H1 (cell line): ENCODE measurements at regions not wholly inside any gene's neighbourhood (a gene's known extent, or its start where the extent isn't known, plus 50 kb on each side); places are given as distances from the start of the nearest gene placed in this dataset.
A peak's percentile ranks its signal among the peaks of the same experiment; 100 is the strongest.

ENCODE experiments used
- CTCF ChIA-PET: fragments of 300-600 bp; sonication (Branson Sonifier 250); formaldehyde crosslinking; loops from one replicate; lab custom pipeline; 2021; ENCODE audit not compliant: partially characterized antibody; lab: Charles Lee
- POLR2A ChIA-PET: fragments of 300-600 bp; sonication (Branson Sonifier 250); formaldehyde crosslinking; loops from one replicate; lab custom pipeline; 2021; ENCODE audit warnings: inconsistent platforms; ENCODE audit not compliant: partially characterized antibody; lab: Charles Lee
- DNase-seq, 2 experiments: peaks; one replicate each; pipeline versions ENCODE4 v3.0.0 to v3.0.0-alpha.2; 2010 to 2022; ENCODE audit warnings: low spot score in 2 of 2, low read depth in 1 of 2, mixed read lengths in 1 of 2
- FAIRE-seq: peaks from 2 replicates; lab custom pipeline; 2011; peaks lifted over from hg19 to GRCh38; lab: Jason Lieb, UNC
- H2AFZ ChIP-seq: 2 replicates; pipeline ENCODE4 v1.8.1; 2012; ENCODE audit warnings: low read length, inconsistent platforms
- H2AK5ac ChIP-seq: 2 replicates; pipeline ENCODE4 v1.6.1; 2013; ENCODE audit warnings: low read depth, low read length
- H2BK120ac ChIP-seq: replicated peaks from 2 replicates; pipeline ENCODE3; 2013; ENCODE audit warnings: low read depth, low read length, inconsistent platforms
- H2BK12ac ChIP-seq: 2 replicates; pipeline ENCODE4 v1.6.1; 2013; ENCODE audit warnings: low read depth, low read length
- H2BK15ac ChIP-seq: 2 replicates; pipeline ENCODE4 v1.6.1; 2013; ENCODE audit warnings: low read length
- H2BK20ac ChIP-seq: 2 replicates; pipeline ENCODE4 v1.6.1; 2013; ENCODE audit warnings: low read length
- H2BK5ac ChIP-seq: 2 replicates; pipeline ENCODE4 v1.6.1; 2013; ENCODE audit warnings: low read depth, low read length
- H3K14ac ChIP-seq: 2 replicates; pipeline ENCODE4 v1.6.1; 2013; ENCODE audit warnings: inconsistent platforms; ENCODE audit not compliant: insufficient read length
- H3K18ac ChIP-seq: 2 replicates; pipeline ENCODE4 v1.6.1; 2013; ENCODE audit warnings: low read length; ENCODE audit errors: extremely low read depth
- H3K23ac ChIP-seq: 2 replicates; pipeline ENCODE4 v1.6.1; 2013; ENCODE audit warnings: inconsistent platforms; ENCODE audit not compliant: insufficient read length
- H3K23me2 ChIP-seq: 2 replicates; pipeline ENCODE4 v1.6.1; 2013; ENCODE audit warnings: low read depth, low read length
- H3K27ac ChIP-seq: 2 replicates; pipeline ENCODE4 v1.6.1; 2011; ENCODE audit warnings: low read depth, low read length, inconsistent platforms
- H3K27me3 ChIP-seq, 4 experiments: replicated peaks in 1 of 4; 1 replicate in 1 of 4; 2 replicates in 3 of 4; pipeline versions ENCODE4 v1.6.1 to v1.8.1; 2011 to 2013; ENCODE audit warnings: low read length in 3 of 4, mild to moderate bottlenecking in 3 of 4, inconsistent platforms in 2 of 4, mixed read lengths in 2 of 4, moderate library complexity in 1 of 4; ENCODE audit not compliant: control insufficient read depth in 3 of 4, insufficient read depth in 3 of 4; ENCODE audit errors: extremely low read depth in 1 of 4
- H3K36me3 ChIP-seq, 4 experiments: 2 replicates each; pipeline versions ENCODE4 v1.6.1 to v1.8.1; 2011 to 2013; ENCODE audit warnings: mild to moderate bottlenecking in 4 of 4, low read length in 3 of 4, moderate library complexity in 2 of 4, control low read depth in 1 of 4, inconsistent platforms in 1 of 4; ENCODE audit not compliant: insufficient read depth in 4 of 4, control insufficient read depth in 2 of 4
- H3K4ac ChIP-seq: replicated peaks from 2 replicates; pipeline ENCODE3; 2013; ENCODE audit warnings: low read length, low read depth, mixed read lengths, inconsistent platforms; ENCODE audit not compliant: insufficient read length
- H3K4me1 ChIP-seq, 4 experiments: replicated peaks in 1 of 4; 1 replicate in 1 of 4; 2 replicates in 3 of 4; pipeline versions ENCODE4 v1.6.1 to v1.8.1; 2011 to 2013; ENCODE audit warnings: low read length in 3 of 4, inconsistent platforms in 2 of 4, mixed read lengths in 1 of 4; ENCODE audit not compliant: insufficient read depth in 4 of 4, control insufficient read depth in 3 of 4
- H3K4me2 ChIP-seq, 2 experiments: 2 replicates each; pipeline versions ENCODE4 v1.6.1 to v1.8.1; 2011 to 2013; ENCODE audit warnings: low read depth in 2 of 2, low read length in 2 of 2, control low read depth in 1 of 2, inconsistent platforms in 1 of 2, mild to moderate bottlenecking in 1 of 2; ENCODE audit not compliant: insufficient read depth in 1 of 2
- H3K4me3 ChIP-seq, 4 experiments: fragments of 200-600, 300-600 bp in 1 of 4; sonication (generic), shearing (Covaris generic), sonication (Bioruptor Twin) in 1 of 4; 2 replicates each; pipeline versions ENCODE4 v1.5.1 to v1.8.1; 2011 to 2016; ENCODE audit warnings: low read length in 4 of 4, low read depth in 3 of 4, control low read depth in 2 of 4, inconsistent platforms in 2 of 4, mild to moderate bottlenecking in 2 of 4, mixed read lengths in 1 of 4, moderate library complexity in 1 of 4; ENCODE audit not compliant: insufficient read depth in 2 of 4; ENCODE audit errors: extremely low read depth in 1 of 4
- H3K56ac ChIP-seq: replicated peaks from 2 replicates; pipeline ENCODE3; 2013; ENCODE audit warnings: low read depth, mild to moderate bottlenecking, mixed read lengths, low read length, inconsistent platforms; ENCODE audit not compliant: insufficient read length
- H3K79me1 ChIP-seq: 2 replicates; pipeline ENCODE4 v1.6.1; 2013; ENCODE audit warnings: low read depth, low read length, control low read depth
- H3K79me2 ChIP-seq, 2 experiments: 2 replicates each; pipeline versions ENCODE4 v1.6.1 to v1.8.1; 2012 to 2013; ENCODE audit warnings: low read length in 2 of 2, mild to moderate bottlenecking in 2 of 2, inconsistent platforms in 1 of 2; ENCODE audit not compliant: insufficient read depth in 2 of 2, control insufficient read depth in 1 of 2
- H3K9ac ChIP-seq, 4 experiments: replicated peaks in 1 of 4; 1 replicate in 1 of 4; 2 replicates in 3 of 4; pipeline versions ENCODE4 v1.6.1 to v1.8.1; 2011 to 2013; ENCODE audit warnings: low read depth in 3 of 4, low read length in 3 of 4, control low read depth in 2 of 4, mild to moderate bottlenecking in 2 of 4, moderate library complexity in 2 of 4, inconsistent platforms in 1 of 4; ENCODE audit errors: extremely low read depth in 1 of 4
- H3K9me3 ChIP-seq, 2 experiments: 2 replicates each; pipeline versions ENCODE4 v1.6.1 to v1.8.1; 2012 to 2013; ENCODE audit warnings: mild to moderate bottlenecking in 2 of 2, moderate library complexity in 2 of 2, control low read depth in 1 of 2, inconsistent platforms in 1 of 2, low read depth in 1 of 2, low read length in 1 of 2, mixed read lengths in 1 of 2; ENCODE audit not compliant: insufficient read depth in 2 of 2
- H4K20me1 ChIP-seq, 2 experiments: replicated peaks in 1 of 2; 2 replicates each; pipeline versions ENCODE3 to v1.8.1; 2011 to 2013; ENCODE audit warnings: inconsistent platforms in 2 of 2, low read length in 2 of 2, mild to moderate bottlenecking in 1 of 2; ENCODE audit not compliant: insufficient read depth in 2 of 2, control insufficient read depth in 1 of 2
- H4K5ac ChIP-seq: 2 replicates; pipeline ENCODE4 v1.6.1; 2013; ENCODE audit warnings: low read length, low read depth, mixed read lengths, inconsistent platforms; ENCODE audit not compliant: insufficient read length
- H4K8ac ChIP-seq: 2 replicates; pipeline ENCODE4 v1.8.0; 2013; ENCODE audit warnings: mild to moderate bottlenecking, moderate library complexity, low read length, inconsistent platforms; ENCODE audit not compliant: insufficient read depth; ENCODE audit errors: extremely low read depth
- H4K91ac ChIP-seq: replicated peaks from 2 replicates; pipeline ENCODE3; 2013; ENCODE audit warnings: low read length, mixed read lengths, inconsistent platforms; ENCODE audit not compliant: insufficient read length
- BCL11A ChIP-seq, 2 experiments: IDR thresholded peaks; one replicate each; pipeline ENCODE4 v1.6.1; 2011; ENCODE audit warnings: low read depth in 2 of 2, low read length in 2 of 2, mild to moderate bottlenecking in 2 of 2
- EZH2 ChIP-seq: fragments of 200-600 bp; sonication (generic); IDR thresholded peaks from 2 replicates; pipeline ENCODE4 v1.7.1; 2012; ENCODE audit warnings: low read depth, mild to moderate bottlenecking, moderate library complexity, low read length, inconsistent platforms; ENCODE audit not compliant: severe bottlenecking
- GABPA ChIP-seq: IDR thresholded peaks from 2 replicates; pipeline ENCODE4 v1.6.1; 2011; ENCODE audit warnings: mild to moderate bottlenecking, low read length, moderate library complexity, borderline replicate concordance; ENCODE audit not compliant: insufficient read depth
- HDAC2 ChIP-seq, 2 experiments: fragments of 300-600 bp in 1 of 2; sonication (generic) in 1 of 2; IDR thresholded peaks; 2 replicates each; pipeline ENCODE4 v1.6.1; 2011 to 2012; ENCODE audit warnings: low read depth in 2 of 2, low read length in 2 of 2, mild to moderate bottlenecking in 2 of 2, moderate library complexity in 2 of 2, borderline replicate concordance in 1 of 2, inconsistent platforms in 1 of 2
- HDAC6 ChIP-seq: IDR thresholded peaks from one replicate; pipeline ENCODE4 v1.7.1; 2012; ENCODE audit warnings: low read depth, mild to moderate bottlenecking, inconsistent platforms, low read length, moderate library complexity
- SP1 ChIP-seq: IDR thresholded peaks from 2 replicates; pipeline ENCODE4 v1.6.1; 2011; ENCODE audit warnings: low read depth, low read length
- USF2 ChIP-seq: IDR thresholded peaks from 2 replicates; pipeline ENCODE4 v1.6.1; 2011; ENCODE audit warnings: low read length, improper control_type of control experiment
- WGBS, 2 experiments: shearing (Covaris generic) in 1 of 2; methylation state at CpG; one replicate each; pipeline versions ENCODE4 v1.1.6 to v1.1.7; 2013 to 2015; ENCODE audit warnings: low lambda C conversion rate in 2 of 2, mixed read lengths in 2 of 2, inconsistent platforms in 1 of 2, low coverage in 1 of 2, missing lambda C conversion rate in 1 of 2; ENCODE audit not compliant: insufficient replicate concordance in 2 of 2, insufficient coverage in 1 of 2, insufficient read length in 1 of 2; ENCODE audit errors: extremely low coverage in 1 of 2, missing lambda C conversion rate in 1 of 2; 5-methylcytosine and 5-hydroxymethylcytosine counted together

- Histone ChIP-seq H3K36me3 (no peaks in the 10 kb centered on the region), H4K8ac (no peak overlapping the region; the same call in 1 of the 2 replicates), H3K18ac (no peak overlapping the region; the same call in 1 of the 2 replicates), H3K14ac (no peak overlapping the region), H3K4ac (no peak overlapping the region), H3K4me1 (no peaks in the 10 kb centered on the region), H3K56ac (no peak overlapping the region), H3K27me3 (no peaks in the 10 kb centered on the region), H2BK20ac (no peak overlapping the region), H2BK120ac (no peak overlapping the region), H3K23ac (no peak overlapping the region), H3K4me2 (no peak overlapping the region), H2AFZ (no peak overlapping the region), H3K79me1 (no peaks in the 10 kb centered on the region), H4K20me1 (no peaks in the 10 kb centered on the region), H3K9me3 (no peaks in the 10 kb centered on the region), H2BK12ac (no peak overlapping the region), H3K9ac (no peak overlapping the region), H4K91ac (no peak overlapping the region), H3K79me2 (no peaks in the 10 kb centered on the region), H4K5ac (no peak overlapping the region), H2BK5ac (no peak overlapping the region), H3K4me3 (no peak overlapping the region), H3K27ac (no peak overlapping the region), H3K23me2 (no peaks in the 10 kb centered on the region), H2AK5ac (no peak overlapping the region), H2BK15ac (no peak overlapping the region)
- FAIRE-seq = no peak
- TF ChIP-seq BCL11A (IDR thresholded peaks at IDR 0.05; ENCODE audit: low read depth in 2 of 2, low read length in 2 of 2) (no peak), GABPA (no peak), HDAC2 (IDR thresholded peaks at IDR 0.05; ENCODE audit: borderline replicate concordance in 1 of 2, low read depth in 2 of 2, low read length in 2 of 2) (no peak), HDAC6 (no peak), SP1 (no peak), EZH2 (no peak), USF2 (peak; percentile 53; the same call in 1 of the 2 replicates)
- WGBS, 2 experiments = 93% methylated on average over 2 of the region's 2 CpGs; no CpG with 5 or more reads in 1 of the 2 experiments
- DNase-seq = no peak
- POLR2A ChIA-PET = interaction anchor here (1.1 kb wide), 1 partner anchor 18 kb away, joined by 3 read pairs; no protein-coding TSS in a partner anchor
- CTCF ChIA-PET = interaction anchor here (1.1 to 6.2 kb wide), 2 partner anchors 17 to 118 kb away, joined by 3 to 42 read pairs; no protein-coding TSS in a partner anchor
These were observed 60.1 kb upstream of the RAB4A start for GRCh38 chr1:229210844-229211243.
